ENCODE measurements at regions not wholly inside any gene's neighbourhood (a gene's known extent, or its start where the extent isn't known, plus 50 kb on each side); places are given as distances from the start of the nearest gene placed in this dataset.
"Not testable (repeated sequence)": the region's sequence is repeated elsewhere in the genome, so short reads cannot be mapped to it uniquely, and the experiment has no call there.

DNA sequence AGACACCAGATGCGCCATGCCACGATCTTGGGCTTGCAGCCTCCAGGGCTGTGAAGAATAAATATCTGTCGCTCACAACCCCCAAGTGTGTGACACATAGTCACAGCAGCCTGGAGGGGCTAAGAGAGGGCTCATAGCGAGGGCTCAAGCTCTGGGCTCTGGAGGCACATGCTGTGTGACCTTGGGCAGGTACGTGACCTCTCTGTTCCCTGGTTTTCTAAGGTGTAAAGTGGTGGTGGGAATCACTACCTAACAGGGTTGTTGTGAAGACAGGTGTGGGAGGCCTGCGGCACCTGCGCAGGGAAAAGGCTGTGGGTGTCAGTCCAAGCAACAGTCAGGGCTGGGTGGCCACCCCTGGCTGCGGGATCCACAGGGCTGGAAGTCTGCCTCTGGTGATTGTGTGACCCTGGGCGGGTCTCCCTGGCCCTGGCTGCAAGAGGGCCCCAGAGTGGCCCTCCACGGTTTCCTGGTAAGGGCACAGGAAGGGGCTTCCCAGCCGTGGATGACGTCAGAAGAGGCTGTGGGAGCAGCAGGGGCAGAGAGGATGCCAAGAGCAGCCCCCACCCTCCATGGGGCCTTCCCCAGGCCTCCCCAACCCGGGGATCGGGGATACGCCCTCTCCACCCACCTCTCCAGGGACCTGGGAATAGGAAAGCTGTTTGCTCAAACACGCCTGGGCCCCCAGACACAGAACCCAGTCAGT is 218.8 kb upstream of the SGCG start:
- no peak for DNase-seq (ENCODE audit: low spot score)

DNA sequence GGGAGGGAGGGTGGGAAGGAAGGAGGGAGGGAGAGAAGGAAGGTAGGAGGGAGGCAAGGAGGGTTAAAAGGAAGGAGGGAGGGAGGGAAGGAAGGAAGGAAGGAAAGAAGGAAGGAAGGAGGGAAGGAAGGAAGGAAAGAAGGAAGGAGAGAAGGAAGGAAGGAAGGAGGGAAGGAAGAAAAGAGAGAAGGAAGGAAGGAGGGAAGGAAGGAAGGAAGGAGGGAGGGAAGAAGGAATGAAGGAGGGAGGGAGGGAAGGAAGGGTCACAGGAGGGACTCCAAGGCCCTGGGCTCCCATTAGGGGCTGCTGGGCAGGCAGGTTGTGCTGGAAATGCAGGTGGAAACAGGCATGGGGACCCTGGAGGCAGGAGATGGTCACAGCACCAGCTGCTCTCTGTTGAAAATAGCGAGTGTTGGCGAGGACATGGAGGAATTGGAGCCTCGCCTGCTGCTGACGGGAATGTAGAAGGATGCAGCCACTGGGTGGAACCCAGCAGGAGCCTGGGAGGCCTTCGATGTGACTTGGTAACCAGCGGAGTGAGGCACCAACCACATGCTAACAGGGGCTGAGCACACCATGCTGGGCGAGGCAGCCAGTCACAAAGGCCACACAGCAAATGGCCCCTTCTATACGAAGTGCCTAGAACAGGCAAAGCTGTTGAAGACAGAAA is 217.3 kb upstream of the SGCG start:
- not testable (repeated sequence) for DNase-seq (ENCODE audit: low spot score)

GRCh38 chr13:22964245-22964966 is 216.4 kb upstream of the SGCG start:
- peak; percentile 18 for DNase-seq (ENCODE audit: low spot score)

- DNase-seq (ENCODE audit: low spot score) = not testable (repeated sequence)
These were observed 215.5 kb upstream of the SGCG start for GRCh38 chr13:22965011-22965857.

DNA sequence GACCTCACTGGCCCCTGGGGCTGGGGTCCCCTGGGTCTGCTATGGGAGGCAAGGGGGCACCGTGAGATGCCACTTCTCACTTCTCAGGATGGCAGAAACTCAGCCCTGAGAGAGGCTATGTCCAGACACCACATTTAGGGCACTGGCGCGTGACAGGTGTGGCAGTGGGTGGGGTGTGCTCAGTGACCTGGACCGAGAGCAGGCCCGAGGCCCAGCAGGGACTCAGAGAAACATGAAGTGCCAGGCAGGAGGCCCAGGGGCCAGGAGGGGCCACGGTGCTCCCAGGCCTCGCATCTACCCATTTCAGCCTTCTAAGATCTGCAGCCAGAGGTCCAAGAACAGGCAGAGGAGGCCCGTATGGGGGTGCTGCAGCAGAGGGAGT is 214.9 kb upstream of the SGCG start:
- not testable (repeated sequence) for DNase-seq (ENCODE audit: low spot score)

DNA sequence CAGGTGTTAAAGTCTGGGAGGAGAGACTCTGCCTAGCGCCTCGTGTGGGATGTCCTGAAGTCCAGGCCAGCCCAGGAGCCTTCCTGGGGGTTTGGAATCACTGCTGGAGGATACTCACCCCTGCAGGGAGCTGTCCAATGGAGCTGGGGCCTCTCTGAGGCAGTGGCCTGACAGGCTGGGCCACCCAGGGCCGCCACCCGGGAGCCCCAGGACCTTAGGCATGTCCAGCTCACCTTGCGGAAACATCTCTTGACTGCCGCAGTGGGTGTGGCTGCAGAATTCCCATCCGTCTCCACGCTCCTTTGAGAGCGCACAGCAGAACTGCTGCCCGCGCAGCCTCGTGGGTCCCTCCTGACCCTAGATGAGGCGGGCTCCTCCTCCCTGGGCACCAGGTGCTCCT is 214.0 kb upstream of the SGCG start:
- not testable (repeated sequence) for DNase-seq (ENCODE audit: low spot score)

- no peak for DNase-seq (ENCODE audit: low spot score)
These were observed 213.1 kb upstream of the SGCG start for GRCh38 chr13:22967669-22968068.

DNA sequence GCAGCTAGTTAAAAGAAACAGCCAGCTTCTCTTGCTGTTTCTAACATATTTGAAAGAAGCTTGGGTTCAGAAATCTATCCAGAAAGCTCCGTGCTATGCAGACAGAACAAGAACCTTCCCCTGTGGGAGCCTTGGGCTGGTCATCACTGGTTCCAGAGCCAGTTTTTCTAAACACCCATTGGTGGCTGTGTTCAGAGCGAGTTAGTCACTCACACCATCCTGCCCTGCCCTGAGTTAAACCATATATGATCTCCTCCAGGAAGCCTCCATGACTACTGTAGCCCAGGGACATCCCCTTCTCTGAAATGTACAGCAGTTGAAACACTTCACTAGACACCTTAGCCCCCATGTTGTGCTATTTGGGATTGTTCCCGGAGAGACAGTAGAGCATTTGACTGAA is 200.8 kb upstream of the SGCG start:
- DNase-seq (ENCODE audit: low spot score) = no peak

- DNase-seq (ENCODE audit: low spot score) = no peak
These were observed 199.8 kb upstream of the SGCG start for GRCh38 chr13:22980936-22981335.

DNA sequence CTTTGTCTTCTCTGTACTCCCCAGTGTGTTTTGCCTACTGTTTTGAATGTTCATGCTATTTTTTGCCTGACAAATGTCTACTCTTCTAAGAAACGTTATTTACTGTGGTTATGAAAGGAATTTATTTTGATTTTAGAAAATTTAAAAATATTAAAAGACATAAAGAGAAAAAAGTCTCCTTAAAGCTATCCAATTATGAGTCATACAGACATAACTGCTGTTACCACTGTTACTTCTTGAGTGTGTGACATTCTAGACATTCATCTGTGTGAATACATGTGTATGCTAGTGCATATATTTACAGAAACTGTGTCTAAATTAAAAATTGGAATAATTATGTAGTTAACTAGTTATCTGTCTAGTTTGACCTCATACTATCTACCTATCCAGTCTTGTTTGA is 187.6 kb upstream of the SGCG start:
- DNase-seq (ENCODE audit: low spot score) = no peak

DNA sequence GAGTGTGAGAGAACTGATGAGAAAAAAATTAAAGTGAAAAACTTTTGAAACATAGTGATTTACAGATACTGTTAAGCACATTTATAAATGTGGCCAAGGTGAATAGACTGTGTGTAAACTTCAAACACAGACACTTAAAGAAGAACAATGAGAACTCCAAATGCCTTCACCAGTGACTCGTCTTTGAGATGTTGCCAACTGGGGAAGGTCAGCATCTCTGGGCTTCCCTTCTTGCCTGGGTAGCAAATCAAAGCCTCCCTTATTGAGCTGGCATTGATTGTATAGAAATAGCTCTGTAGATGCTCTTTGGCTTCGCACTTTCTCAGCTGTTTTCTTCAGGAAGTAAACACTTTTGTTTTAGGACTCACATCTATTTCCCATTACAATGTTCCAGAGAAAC is 177.3 kb upstream of the SGCG start:
- DNase-seq (ENCODE audit: low spot score) = no peak

DNA sequence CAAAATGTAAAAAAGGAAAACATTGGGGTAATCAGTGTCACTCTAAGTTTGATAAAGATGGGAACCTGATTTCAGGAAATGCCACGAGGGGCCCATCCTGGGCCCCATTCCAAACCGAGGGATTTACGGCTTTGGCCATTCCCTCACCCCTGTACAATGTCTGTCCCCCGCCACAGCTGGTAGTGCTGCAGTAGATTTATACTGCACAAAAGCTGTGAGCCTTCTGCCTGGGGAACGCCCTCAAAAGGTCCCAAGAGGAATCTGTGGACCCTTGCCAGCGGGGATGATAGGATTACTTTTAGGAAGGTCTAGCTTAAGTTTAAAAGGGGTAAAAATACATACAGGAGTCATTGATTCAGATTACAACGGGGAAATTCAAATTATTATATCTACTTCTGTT is 173.4 kb upstream of the SGCG start:
- no peak for DNase-seq (ENCODE audit: low spot score)

GRCh38 chr13:23018143-23018542 is 162.6 kb upstream of the SGCG start:
- DNase-seq (ENCODE audit: low spot score) = no peak

DNA sequence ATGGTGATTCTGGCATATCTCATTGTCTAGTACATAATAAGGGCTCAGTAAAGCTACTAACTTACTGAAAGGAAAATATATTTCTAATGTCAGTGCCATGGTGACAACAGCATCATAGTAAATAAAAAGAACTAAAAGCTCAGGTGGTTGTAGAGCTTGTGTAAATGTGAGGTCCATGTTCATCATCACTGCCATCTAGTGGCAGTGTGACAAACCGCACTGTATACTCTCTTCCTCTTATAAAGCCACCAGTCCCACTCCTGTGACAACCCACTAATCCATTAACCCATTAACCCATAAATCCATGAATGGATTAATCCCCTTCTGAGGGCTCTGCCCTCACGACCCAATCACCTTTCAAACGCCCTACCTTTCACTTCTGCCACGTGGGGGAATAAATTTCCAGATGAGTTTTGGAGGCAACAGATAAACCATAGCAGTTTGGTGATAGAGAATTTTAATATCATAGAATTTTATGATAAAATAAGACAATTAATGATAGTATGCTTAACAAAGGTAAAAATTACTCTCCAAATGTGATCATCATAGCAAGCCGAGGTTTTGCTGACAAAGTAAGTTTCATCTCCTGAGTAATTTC is 160.4 kb upstream of the SGCG start:
- DNase-seq (ENCODE audit: low spot score) = peak; percentile 65

- no peak for DNase-seq (ENCODE audit: low spot score)
These were observed 158.9 kb upstream of the SGCG start for GRCh38 chr13:23021906-23022305.

DNA sequence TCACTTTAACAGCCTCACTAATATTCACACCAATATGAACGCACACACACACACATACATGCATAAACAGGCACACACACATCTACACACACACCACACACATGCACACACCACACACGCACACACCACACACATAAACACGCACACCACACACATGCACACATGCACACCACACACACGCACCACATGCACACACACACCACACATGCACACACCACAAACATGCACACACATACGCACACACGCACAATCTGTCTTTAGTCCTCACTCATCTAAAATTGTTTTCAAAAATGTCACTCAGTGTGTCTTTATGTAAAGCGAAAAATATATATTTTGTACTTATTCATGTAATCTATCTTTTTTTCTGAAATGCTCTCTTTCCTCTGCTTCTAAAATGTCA is 158.1 kb upstream of the SGCG start:
- DNase-seq (ENCODE audit: low spot score) = no peak

DNA sequence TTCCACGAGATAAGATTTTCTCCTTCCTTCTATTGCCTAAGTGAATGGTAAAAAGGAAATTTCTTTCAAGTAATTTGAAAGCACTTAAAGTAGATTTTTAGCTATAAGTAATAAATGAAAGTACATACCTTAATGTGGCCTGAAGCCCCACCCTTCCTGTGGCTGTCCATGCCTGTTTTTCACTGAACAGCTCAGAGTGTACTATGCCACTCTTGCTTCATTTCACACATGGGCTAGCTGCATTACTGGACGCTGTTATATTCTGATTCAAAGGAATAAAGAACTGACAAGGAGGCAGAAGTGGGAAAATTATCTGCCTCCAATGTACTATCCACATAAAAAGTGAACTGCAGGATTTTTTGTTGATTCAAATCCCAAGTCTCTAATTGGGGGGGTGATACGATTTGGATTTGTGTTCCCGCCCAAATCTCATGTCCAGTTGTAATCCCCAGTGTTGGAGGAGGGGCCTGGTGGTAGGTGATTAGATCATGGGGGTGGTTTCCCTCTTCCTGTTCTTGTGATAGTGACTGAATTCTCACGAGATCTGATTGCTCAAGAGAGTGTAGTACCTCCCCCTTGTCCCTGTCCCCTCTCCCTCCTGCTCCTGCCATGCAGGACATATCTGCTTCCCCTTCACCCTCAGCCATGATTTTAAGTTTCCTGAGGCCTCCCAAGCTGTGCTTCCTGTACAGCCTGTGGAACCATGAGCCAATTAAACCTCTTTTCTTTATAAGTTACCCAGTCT is 154.7 kb upstream of the SGCG start:
- DNase-seq (ENCODE audit: low spot score) = peak; percentile 44

DNA sequence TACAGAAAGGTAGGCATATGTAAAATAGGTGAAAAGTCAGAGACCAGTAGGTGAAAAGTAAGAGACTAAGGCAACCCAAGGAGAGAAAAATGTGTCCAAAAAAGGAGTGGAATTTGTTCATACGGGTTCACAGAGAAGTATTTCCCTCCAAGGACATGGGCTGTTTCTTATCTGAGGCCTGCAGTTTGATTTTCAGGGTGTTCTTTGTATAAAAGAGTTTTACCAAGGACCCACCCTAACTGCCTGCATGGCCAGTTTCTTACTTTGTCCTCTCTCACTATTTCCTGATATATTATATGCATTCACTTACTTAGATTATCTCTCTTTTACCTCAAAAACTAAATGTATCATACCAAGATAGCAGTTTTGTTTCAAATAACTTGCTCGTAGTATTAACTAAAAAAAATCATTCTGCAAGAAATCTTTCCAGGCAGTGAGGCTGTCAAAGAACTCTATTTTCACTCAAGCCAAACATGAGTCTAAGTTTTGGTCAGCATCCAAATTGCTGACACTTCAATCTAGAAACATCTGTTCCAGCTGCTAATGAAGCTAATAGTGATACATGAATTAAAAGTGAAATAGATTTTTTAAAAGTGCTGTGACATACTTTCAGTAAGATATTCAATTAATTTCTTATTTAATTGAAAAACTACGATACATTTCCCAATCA is 141.4 kb upstream of the SGCG start:
- DNase-seq (ENCODE audit: low spot score) = no peak

DNA sequence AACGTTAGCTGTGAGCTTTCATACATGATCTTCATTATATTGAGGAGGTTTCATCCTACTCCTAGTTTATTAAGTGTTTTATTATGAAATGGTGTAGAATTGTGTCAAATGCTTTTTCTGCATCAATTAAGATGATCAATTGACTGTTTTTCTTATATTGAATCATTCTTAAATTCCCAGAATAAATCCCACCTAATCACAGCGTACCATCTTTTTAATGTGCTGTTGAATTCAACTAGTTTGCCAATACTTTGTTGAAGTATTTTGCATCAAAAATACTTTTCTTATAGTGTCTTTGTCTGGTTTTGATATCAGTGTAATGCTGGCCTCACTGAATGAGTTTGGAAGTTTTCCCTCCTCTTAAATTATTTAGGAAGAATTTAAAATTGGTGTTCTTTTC is 138.6 kb upstream of the SGCG start:
- no peak for DNase-seq (ENCODE audit: low spot score)

DNA sequence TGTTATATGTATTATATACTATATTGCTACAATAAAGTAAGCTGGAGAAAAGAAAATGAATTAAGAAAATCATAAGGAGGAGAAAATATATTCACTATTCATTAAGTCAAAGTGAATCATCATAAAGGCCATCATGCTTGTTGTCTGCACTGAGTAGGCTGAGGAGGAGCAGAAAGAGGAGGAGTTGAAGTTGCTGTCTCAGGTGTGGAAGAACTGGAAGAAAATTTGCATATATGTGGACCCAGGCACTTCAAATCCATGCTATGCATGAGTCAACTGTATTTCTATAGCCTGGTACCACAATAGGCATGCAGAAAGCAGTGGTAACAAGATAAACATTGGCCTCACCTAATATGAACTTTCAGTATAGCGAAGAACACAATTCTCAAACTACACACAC is 135.9 kb upstream of the SGCG start:
- no peak for DNase-seq (ENCODE audit: low spot score)

Measured in SK-N-DZ (cell line).